Hippocampal formation (tissue), 2 donors: ENCODE measurements at regions not wholly inside any gene's neighbourhood (a gene's known extent, or its start where the extent isn't known, plus 50 kb on each side); places are given as distances from the start of the nearest gene placed in this dataset.

Source experiments
- DNase-seq, 2 donors: peaks; one replicate each; lab custom pipeline; 2025; lab: John Stamatoyannopoulos, UW

DNA sequence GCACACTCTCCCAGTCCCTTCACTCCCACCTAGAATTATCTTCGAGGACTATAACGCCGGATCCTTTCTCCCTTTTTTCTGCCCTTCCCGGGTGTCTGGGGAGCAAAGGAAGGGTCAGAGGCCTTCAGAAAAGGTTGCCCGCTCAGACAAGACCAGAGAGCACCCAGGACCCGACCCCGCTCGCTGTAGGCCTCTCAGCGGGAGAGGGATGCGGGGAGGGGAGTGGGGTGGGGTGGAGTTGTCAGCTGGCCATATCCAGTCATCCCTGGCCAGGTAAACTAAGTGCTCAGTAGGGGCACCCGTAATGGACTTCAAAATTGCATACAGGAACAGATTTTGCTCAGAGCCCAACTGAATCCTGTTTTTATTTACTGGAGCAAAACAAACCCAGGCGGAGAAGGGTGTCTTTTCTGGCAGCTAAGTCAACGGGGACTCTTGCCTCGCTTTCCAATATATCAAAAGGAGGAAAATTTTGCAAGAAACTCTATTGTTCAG is 65.0 kb downstream of the NOL4 start:
- DNase-seq = no peak

DNA sequence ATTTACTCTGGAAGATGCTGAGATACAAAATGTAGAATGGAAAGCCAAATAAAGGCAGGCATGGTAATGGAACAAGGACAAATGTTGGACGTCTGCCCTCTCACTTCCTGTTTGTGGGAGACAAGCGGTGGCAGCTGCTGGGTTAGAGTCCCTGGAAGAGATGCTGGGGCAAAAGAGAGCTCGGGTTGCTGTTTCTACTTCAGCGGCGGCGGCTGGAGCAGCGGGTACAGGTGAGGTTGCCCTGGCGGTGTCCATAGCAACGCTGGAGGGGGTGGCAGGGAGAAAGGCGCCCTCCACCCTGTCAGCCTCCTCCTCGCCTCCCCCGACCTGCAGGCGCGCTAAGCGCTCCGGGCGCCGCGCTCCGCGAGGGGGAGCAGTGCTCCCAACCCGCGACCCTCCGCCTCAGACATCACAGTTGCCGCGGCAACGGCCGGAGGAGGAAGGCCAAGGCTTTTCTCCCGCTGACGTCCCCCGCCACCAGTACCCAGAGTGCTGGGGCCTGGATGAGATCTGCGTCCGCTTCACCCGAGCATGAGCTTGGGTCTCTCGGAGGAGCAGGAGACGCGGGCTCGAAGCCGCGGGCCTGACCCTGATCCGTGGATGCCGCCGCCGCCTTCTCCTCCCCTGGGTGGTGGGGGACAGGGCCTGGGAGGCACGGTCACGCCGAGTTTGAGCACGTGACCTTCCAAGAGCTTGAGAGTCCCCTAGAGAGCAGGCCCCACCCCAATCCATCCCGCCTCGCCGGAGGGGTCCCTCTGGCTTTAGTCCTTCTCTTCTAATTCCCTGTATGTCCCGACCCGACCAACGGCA is 65.6 kb downstream of the NOL4 start:
- peak; percentile 68 to 74 for DNase-seq

DNA sequence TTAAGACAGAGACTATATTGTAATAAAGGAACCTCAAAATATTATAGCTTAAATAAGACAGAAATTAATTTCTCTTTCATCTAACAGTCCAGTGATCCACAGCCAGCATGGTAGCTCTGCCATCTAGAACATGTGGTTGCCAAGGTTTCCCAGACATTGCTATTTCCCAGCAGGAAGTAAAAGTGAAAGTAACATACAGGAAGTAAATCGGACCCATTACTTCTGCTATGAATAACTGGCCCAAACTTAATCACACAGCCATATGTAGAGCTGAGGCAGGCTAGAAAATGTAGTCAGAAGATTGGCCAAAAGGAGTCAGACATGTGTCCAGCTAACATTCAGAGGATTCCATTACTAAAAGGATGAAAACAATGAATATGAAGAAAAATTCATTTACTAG is 71.0 kb downstream of the NOL4 start:
- DNase-seq = no peak

DNA sequence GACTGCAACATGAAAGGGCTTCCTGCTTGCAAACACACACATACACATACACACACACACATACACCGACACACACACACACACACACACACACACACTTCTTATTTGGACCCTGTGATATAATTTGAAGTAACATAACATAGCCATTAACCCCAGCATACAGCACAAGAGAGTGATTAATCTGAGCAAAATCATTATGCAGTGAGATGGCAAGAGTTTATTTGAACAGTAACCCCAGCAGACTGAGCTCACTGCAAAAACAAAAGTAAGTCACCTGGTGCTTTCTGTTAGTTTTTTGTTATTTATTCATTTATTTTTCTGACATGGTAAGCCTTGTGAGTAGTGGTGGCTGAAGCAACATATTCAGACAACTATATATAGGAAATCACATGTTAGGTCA is 93.7 kb downstream of the NOL4 start:
- DNase-seq = no peak

DNA sequence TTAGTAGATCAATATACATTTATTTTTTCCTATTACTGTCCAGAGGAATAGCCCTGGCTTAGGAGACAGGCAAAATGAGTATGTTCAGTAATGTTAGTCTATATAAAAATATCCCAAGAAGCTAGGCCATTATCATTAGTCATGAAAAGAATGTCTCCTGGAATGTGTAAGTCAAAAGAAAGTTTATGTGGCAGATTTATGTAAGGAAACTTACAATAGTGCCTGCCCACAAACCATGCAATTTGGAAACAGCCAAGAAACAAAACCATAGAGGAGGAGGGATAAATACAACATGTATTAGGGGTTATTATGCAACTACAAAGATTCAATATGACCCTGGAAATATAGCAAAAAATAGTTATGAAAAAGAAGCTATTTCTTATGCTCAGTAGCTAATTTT is 96.3 kb downstream of the NOL4 start:
- DNase-seq = no peak

DNA sequence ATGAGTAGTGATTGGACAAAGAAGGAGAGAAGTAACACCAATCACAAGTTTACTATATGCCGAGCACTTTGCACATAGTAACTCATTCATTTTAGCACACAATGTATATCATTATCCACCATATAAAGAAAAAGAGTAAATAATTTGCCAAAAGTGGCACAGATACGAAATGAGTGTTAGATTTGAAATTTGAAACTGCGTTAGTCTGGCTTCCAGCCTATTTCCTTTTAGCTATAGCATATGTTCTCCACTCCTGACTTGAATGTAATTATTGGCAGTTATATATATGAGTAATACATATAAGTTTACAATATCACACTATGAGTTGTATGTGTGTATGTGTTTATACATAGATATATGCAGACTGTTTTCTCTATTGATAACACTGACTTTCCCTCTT is 98.6 kb downstream of the NOL4 start:
- no peak for DNase-seq

DNA sequence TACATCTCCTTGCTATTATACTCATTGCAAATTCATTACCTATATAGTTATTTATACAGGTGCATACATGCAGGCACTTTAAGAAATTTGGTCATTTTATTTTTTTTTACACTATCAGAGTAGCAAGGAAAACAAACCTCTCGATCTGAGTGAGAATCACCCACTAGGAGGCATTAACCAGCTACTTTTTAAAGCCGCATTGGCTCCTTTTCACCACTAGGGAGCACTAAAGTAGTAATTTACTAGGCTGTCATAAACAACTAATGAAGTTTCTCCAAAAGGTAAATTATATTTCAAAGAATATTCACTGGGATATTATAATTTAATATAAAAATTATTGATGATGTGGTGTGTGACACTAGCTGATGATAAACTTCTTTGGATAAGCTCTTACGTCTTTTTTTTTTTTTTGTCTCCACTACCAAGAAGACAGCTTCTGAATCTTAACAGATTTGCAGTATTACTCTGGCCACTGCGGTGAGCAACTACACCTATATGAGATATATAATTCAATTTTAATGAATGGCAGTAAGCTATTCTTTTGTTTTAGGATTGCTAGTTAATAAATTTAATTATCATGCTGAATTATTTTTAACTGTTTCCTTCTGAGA is 101.9 kb downstream of the NOL4 start:
- peak in 1 of 2 donors; percentile 69 for DNase-seq

DNA sequence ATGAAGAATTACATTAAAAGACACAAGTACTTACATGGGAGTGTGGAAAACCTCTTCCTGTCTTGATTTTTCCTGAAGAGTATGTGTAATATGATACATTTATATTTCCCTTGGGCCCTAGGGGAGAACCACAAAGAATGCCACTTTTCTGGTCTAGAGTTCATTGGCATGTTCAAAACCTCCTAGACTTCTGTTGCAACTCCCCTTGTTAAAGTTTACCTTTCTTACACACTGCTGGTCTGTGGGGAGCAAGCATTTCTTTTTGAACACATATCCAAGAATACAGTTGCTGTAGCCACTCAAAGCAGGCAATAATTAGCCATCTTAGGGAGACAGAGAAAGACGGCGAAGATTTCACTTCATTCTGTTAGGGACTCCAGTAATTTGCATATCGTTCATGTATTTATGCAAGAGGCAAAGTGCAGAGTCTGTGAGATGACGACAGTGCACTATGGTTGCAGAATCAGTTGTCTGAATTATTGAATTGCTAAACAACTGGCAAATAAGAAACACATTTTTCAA is 103.5 kb downstream of the NOL4 start:
- DNase-seq = no peak

DNA sequence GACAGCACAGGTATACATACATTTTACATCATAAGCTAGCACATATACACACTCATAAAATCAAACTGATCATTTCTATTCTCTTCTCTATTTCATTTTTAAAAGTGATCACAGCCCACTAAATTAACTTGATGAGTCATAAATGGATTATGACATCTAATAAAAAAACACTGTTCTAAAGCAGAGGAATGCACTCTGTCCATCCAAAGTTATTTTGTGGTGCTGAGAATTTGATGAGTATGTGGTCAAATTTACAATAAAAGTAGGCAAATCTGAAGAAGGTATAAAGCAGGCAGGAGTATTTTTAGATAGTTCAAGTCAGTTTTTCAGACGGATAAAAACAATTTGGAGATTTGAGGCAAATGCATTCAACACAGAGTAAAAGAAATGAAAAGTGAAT is 104.4 kb downstream of the NOL4 start:
- DNase-seq = no peak

DNA sequence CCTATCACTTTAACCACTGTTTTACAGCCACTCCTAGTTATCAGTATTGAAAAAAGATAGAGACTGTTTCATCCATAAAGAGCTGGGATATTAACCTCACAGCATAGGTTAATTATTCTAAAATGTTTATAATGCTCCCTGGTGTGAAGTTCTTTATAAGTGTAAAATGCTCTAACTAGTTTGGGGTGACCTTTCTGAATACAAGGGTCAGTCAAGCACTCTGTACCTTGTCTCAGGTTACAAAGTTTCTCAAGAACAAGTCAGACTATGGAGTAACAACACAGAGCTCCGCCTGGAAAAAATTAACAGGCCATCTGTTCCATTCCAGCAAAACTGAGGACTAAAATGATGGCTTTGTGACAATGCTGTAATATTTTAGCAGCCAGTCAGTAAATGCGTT is 107.4 kb downstream of the NOL4 start:
- no peak for DNase-seq

DNA sequence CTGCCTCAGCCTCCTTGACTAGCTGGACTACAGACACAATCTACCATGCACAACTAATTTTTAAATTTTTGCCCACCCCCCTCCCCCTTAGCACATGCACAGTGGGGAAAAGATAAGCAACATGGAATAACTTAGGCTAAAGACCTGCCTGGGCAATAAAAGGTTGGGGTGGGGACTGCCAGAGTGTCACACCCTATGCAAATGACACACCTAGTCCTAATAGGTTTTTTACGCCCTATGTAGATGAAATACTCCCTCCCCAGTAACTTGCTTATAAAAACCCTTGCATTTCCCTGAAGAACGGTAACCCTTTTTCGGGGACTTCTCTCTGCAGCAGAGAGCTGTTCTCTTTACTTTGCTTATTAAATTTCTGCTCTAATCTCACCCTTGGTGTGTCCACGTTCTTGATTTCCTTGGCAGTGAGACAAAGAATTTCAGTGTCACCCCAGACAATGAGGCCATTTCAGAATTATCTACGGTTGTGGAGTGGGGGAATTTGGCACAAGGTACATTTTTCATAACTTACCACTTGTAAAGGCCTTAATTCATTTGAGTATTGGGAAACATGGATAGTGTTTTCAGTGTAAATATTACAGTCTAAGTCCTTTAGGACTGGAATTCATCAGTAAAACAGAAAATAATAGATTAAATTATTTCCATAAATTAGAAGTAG is 109.2 kb downstream of the NOL4 start:
- no peak for DNase-seq

DNA sequence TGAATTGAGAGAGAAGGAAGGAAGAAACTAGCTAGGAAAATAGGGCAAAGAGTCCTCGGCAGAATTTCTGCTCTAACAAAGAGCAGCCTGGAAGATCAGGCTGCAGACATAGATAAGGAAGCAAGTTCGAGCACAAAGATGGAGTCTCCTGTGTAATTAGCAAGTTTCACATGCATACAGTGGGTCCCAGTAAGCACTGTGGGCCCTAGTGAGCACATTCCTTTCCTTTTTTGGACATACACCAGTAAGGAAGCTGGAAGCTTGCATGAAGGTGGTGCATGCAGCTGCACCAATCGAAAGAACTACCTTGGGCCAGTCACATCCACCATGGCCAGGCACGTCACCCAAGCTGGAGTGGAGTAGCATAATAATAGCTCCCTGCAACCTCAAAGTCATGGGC is 109.7 kb downstream of the NOL4 start:
- DNase-seq = no peak

DNA sequence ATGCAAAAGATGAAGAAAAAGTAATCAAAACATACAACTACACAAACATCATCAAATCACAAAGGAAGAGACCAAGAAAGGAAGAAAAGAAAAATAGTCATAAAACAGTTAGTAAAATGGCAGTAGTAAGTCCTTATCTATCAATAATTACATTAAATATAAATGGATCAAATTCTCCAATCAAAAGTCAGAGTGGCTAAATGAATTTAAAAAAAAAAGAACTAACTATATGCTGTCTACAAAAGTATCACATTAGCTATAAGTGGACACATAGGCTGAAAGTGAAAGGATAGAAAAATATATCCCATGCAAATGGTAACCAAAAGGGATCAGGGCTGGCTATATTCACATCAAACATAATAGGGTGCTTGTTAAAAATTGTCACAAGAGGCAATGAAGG is 116.5 kb downstream of the NOL4 start:
- DNase-seq = no peak

DNA sequence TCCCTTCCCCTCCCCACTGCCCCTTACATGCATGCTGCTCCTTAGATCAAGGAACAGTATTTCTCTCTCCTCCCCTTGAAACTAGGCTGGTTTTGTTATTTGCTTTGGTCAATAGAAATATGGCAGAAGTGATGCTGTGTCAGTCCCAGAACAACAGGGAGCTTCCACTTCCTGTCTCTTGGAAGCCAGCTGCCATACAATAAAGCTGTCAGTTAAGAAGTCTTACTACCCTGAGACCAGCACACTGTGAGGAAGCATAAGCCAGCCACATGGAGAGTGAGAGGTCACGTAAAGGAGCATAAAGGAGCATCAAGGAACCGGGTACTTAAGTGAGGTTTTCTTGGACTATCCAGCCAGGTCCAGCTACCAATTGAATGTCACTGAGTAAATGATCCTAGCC is 126.6 kb downstream of the NOL4 start:
- no peak for DNase-seq

DNA sequence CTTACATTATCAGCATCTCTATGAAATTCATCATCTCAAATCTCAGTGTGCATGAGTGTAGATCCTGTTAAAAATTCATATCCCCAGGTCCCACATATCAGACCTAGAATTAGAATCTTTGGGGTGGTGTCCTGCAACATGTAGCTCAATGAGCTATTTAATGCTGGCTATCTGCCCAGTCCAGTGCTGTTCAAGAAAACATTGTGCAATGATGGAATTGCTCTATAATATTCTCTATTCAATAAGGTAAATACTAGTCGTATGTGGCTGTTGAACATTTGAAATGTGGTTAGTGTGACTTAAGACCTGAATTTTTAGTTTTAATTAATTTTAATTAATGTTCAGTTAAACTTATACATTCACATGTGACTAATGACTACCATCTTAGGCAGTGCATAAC is 127.4 kb downstream of the NOL4 start:
- DNase-seq = no peak

DNA sequence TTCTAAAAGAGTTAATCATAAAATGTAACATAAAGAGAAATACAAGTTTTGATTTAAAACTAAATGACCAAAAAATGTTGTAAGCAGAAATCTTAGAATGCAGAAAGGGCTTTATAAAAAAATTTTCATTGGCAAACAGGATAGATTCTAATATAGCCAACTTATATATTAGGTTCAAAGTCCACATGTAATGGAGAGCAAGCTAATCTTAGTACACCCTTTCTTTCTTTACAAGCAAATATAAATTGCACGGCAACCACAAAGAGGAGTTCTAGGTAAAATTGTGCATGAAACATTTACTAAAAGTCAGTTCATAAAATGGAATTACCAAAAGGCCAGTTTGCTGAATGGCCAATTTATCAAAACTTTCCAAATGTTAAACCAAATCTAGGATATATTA is 130.6 kb downstream of the NOL4 start:
- DNase-seq = no peak

DNA sequence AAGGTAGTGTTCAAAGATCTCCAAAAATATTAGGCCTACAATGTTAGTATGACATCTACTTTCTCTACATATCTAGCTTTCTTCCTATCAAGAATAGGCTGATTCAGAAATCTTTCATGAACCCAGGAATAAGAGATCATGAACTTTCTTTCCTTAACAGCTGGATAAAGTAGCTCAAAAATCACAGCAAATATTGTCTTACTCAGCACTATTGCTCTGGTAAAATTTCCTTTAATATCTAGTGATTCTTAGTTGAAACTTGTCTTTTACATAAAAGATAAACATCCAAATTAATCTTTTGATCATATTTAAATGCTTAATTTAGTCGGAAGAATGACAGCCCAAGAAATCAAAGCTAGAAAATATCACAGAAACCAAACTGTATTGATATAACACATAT is 131.9 kb downstream of the NOL4 start:
- no peak for DNase-seq

DNA sequence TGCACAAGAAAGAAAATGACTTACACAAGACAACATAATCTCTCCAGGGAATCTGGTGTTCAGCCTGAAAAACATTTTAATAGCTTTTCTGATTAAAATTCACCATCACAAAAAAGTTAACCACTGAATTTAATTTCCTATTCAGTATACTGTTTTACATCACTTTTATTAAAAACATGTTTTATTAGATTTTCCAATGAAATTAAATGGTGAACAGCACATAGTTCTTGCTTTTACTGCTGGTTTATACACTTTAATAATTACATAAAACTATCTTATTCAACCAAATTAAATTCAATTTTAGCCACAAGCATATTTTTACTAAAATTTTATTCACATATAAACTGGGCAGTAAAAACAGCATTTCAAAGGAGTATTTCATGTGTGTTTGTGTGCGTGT is 138.3 kb downstream of the NOL4 start:
- DNase-seq = no peak

DNA sequence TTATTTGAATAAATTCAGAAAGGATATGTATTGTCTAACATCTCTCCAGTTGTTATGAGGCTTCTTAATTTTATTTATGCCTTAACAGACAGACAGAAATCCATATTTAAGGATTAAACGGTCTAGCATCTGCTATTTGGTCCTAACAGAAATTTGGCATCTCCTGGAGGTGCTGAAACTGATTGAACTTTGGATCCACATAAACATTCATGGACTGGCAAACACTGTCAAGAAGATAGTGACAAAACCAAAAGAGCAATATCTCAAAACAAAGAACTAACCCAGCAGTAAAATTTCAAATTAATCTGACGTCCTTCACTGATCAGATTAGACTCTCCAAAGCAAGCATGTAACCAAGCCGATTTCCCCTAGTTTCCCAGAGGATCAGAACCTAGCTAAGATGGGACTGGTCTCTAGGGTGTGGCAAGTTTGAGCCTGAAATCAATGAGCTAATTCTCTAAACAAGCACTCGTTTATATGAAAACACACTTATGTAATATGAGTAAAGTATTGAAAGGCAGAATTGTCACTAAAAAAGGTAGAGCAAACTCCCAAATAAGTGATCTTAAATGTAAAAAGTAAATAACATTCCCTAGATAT is 139.5 kb downstream of the NOL4 start:
- no peak for DNase-seq

DNA sequence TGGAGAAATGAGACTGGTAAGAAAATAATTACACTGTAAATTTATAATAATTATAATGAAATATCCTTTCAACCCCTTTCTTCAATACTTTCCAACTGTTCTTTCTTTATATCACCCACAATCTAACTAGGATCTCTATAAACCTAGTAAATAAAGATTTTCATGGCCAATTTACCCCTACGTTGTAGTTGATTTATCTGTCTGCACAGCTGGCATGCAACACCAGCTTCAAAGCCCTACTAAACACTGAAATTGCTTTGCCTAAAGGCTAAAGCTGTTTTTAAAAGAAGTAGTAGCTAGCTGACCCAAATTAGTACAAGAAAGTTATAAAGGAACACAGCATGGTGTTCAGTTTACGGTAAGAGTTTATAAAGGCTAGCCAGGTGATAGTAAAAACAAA is 140.1 kb downstream of the NOL4 start:
- no peak for DNase-seq

DNA sequence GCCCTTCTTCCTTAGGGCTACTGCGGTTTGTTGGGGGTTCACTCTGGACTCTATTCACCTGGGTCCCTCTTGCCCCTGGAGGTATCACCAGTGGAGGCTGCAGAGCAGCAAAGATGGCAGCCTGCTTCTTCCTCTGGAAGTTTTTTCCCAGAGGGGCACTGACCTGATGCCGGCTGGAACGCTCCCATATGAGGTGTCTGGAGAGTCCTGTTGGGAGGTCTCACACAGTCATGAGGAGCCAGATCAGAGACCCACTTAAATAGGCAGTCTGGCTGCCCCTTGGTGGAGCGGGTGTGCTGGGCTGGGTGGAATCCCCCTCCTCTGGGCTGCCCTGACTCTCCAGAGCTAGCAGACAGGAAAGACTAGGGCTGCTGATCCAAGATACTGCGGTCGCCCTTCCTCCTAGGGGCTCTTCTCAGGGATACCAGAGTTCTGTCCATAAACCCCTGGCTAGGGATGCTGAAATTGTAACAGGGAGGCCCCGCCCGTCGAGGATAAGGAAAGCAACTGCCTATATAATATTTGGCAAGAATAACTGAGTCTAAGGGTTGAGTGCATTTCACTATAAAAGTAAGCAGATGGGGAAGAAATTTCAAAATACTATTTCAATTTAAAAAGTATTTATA is 140.7 kb downstream of the NOL4 start:
- DNase-seq = no peak

DNA sequence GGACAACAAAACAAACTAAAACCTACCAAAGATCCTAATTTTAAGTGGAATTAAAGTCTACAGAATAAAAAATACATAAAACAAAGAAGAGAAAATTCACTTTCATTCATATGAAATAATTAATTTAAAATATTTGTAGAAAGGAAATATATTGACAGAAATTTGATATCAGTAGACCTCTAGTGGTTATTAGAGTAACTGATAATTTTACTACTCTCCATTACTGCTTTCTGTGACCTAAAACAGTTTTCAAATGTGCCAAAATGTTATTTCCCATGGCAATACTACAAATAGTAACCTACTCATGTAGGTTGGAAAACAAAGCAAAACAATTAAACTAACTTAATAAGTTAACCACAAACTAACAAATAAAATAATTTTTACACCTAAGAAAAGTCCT is 147.1 kb downstream of the NOL4 start:
- DNase-seq = no peak
